ENCODE measurements at regions not wholly inside any gene's neighbourhood (a gene's known extent, or its start where the extent isn't known, plus 50 kb on each side); places are given as distances from the start of the nearest gene placed in this dataset.

DNA sequence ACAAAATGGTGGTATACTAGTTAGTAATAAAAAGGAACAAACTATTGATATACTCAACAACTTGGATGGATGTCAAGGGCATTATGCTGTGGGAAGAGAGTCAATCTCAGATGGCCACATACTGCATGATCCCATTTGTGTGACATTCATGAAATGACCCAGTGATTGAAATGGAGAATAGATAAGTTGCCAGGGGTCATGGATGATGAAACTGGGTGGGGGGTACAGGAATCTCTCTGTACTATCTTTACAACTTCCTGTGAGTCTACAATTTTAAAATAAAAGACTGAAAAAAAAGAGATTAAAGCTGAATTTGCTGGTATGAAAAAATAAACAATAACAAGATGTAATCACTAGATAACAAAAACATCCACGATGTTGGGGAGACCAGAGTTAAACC, 70.5 kb upstream of the CDYL2 start:
- Histone ChIP-seq H3K4me3 (ENCODE audit: control insufficient read depth in 2 of 3, extremely low read depth in 1 of 3, insufficient read depth in 2 of 3, low read depth in 1 of 3, low read length in 3 of 3) (no peak overlapping the region), H3K79me2 (ENCODE audit: control insufficient read depth, insufficient read depth, low read length) (no peaks in the 10 kb centered on the region), H3K27me3 (ENCODE audit: control insufficient read depth, extremely low read depth, insufficient read depth, low read length) (peaks cover 9% of the 10 kb centered on the region), H3K9me1 (ENCODE audit: control insufficient read depth, extremely low read depth, insufficient read depth, low read length) (no peaks in the 10 kb centered on the region), H3K4me2 (ENCODE audit: control insufficient read depth, extremely low read depth, insufficient read depth, low read depth, low read length) (no peak overlapping the region), H3K4me1 (ENCODE audit: control insufficient read depth, extremely low read depth, insufficient read depth, low read length) (no peaks in the 10 kb centered on the region), H4K20me1 (ENCODE audit: control insufficient read depth, extremely low read depth, insufficient read depth, low read length) (no peaks in the 10 kb centered on the region), H3K9ac (ENCODE audit: control insufficient read depth, extremely low read depth, insufficient read depth, low read length) (no peak overlapping the region), H3K36me3 (ENCODE audit: control insufficient read depth in 2 of 2, extremely low read depth in 1 of 2, insufficient read depth in 2 of 2, low read length in 2 of 2) (no peaks in the 10 kb centered on the region), H3K9me3 (ENCODE audit: control insufficient read depth, low read depth, low read length) (no peaks in the 10 kb centered on the region), H3K27ac (ENCODE audit: control insufficient read depth, insufficient read depth, low read length) (no peak overlapping the region), H2AFZ (ENCODE audit: control insufficient read depth, low read length) (no peak overlapping the region)
- dilution Hi-C loops (cut with MboI; ENCODE audit: extremely low pct_ligation_motif_present, low sequenced_read_pairs), result no loop called here
- FAIRE-seq, result no peak
- TF ChIP-seq, protein P1, sequence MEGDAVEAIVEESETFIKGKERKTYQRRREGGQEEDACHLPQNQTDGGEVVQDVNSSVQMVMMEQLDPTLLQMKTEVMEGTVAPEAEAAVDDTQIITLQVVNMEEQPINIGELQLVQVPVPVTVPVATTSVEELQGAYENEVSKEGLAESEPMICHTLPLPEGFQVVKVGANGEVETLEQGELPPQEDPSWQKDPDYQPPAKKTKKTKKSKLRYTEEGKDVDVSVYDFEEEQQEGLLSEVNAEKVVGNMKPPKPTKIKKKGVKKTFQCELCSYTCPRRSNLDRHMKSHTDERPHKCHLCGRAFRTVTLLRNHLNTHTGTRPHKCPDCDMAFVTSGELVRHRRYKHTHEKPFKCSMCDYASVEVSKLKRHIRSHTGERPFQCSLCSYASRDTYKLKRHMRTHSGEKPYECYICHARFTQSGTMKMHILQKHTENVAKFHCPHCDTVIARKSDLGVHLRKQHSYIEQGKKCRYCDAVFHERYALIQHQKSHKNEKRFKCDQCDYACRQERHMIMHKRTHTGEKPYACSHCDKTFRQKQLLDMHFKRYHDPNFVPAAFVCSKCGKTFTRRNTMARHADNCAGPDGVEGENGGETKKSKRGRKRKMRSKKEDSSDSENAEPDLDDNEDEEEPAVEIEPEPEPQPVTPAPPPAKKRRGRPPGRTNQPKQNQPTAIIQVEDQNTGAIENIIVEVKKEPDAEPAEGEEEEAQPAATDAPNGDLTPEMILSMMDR (optimal IDR thresholded peaks at IDR 0.05 in 1 of 3, IDR thresholded peaks at IDR 0.05 in 1 of 3, conservative IDR thresholded peaks at IDR 0.05 in 1 of 3; ENCODE audit: extremely low read depth in 1 of 3, insufficient read depth in 2 of 3, low read length in 3 of 3), result no peak
- TF ChIP-seq EZH2 (IDR thresholded peaks at IDR 0.05; ENCODE audit: low read length), result no peak
- DNase-seq (ENCODE audit: low read depth, low spot score), result no peak

DNA sequence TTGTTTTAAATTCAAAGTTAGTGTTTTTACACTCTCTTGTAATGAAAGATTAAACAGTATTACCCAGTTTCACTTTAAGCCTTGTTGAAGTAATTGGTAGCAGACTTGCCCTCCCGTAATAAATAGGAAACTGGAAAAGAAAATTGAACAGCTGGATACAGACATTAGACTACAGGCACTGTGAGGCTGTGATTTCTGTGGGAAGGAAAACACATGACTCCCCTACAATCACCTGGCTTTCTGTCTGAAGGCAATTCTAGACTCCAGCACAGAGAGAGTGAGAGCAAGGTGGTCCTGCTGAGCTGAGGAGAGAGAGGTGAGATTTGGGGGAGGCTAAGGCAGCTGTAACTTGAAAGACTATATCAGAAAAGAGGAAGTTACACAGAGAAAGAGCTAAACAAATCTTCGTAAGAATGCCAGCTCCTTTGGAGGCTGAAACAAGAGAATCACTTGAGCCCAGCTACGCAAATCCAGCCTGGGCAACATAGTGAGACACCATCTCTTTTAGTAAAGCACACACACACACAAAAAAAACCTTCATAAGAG, 57.8 kb upstream of the CDYL2 start:
- dilution Hi-C loops (cut with MboI; ENCODE audit: extremely low pct_ligation_motif_present, low sequenced_read_pairs), result no loop called here
- H3K9me3 ChIP-seq (ENCODE audit: control insufficient read depth, low read depth, low read length), result no peaks in the 10 kb centered on the region
- FAIRE-seq (no peak), DNase-seq (ENCODE audit: low read depth, low spot score) (no peak)
- no peak overlapping the region for H3K4me2 ChIP-seq (ENCODE audit: control insufficient read depth, extremely low read depth, insufficient read depth, low read depth, low read length)
- H3K36me3 ChIP-seq (ENCODE audit: control insufficient read depth in 2 of 2, extremely low read depth in 1 of 2, insufficient read depth in 2 of 2, low read length in 2 of 2), result no peaks in the 10 kb centered on the region
- no peaks in the 10 kb centered on the region for H4K20me1 ChIP-seq (ENCODE audit: control insufficient read depth, extremely low read depth, insufficient read depth, low read length)
- no peak overlapping the region for H3K27ac ChIP-seq (ENCODE audit: control insufficient read depth, insufficient read depth, low read length)
- H3K4me1 ChIP-seq (ENCODE audit: control insufficient read depth, extremely low read depth, insufficient read depth, low read length), result no peaks in the 10 kb centered on the region
- H3K9me1 ChIP-seq (ENCODE audit: control insufficient read depth, extremely low read depth, insufficient read depth, low read length), result no peaks in the 10 kb centered on the region
- no peaks in the 10 kb centered on the region for H3K79me2 ChIP-seq (ENCODE audit: control insufficient read depth, insufficient read depth, low read length)
- TF ChIP-seq, protein P1 (optimal IDR thresholded peaks at IDR 0.05 in 1 of 3, IDR thresholded peaks at IDR 0.05 in 1 of 3, conservative IDR thresholded peaks at IDR 0.05 in 1 of 3; ENCODE audit: extremely low read depth in 1 of 3, insufficient read depth in 2 of 3, low read length in 3 of 3), result no peak
- no peak for TF ChIP-seq EZH2 (IDR thresholded peaks at IDR 0.05; ENCODE audit: low read length)
- no peak overlapping the region for H2AFZ ChIP-seq (ENCODE audit: control insufficient read depth, low read length)
- no peak overlapping the region for H3K4me3 ChIP-seq (ENCODE audit: control insufficient read depth in 2 of 3, extremely low read depth in 1 of 3, insufficient read depth in 2 of 3, low read depth in 1 of 3, low read length in 3 of 3)
- H3K9ac ChIP-seq (ENCODE audit: control insufficient read depth, extremely low read depth, insufficient read depth, low read length), result no peak overlapping the region
- no peaks in the 10 kb centered on the region for H3K27me3 ChIP-seq (ENCODE audit: control insufficient read depth, extremely low read depth, insufficient read depth, low read length)
